ENCODE measurements at regions not wholly inside any gene's neighbourhood (a gene's known extent, or its start where the extent isn't known, plus 50 kb on each side); places are given as distances from the start of the nearest gene placed in this dataset.

DNA sequence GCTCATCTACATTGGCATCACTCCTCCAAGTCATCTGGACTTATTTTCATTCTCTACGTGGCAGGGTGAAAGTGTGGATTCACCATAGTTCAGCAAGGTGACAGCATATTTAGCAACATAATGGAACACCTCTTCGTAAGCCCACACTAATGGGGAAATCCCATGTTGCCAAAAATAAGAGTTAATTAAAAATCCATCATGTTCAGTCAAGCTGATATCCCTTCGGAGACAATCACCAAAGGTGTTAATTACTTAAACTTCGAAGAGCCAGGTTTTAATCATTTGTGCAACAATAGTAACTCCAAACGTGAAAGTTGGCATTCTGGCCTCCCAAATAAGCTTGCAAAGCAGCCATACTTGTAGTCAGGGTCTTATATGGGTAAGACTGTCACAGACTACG is 242.9 kb downstream of the NSG2 start:
- DNase-seq (ENCODE audit: low spot score) = no peak

- no peak for DNase-seq (ENCODE audit: low spot score)
Measured at GRCh38 chr5:174291162-174291561, 245.7 kb downstream of the NSG2 start.

- DNase-seq (ENCODE audit: low spot score) = no peak
Measured at GRCh38 chr5:174292348-174292747, 246.8 kb downstream of the NSG2 start.

DNA sequence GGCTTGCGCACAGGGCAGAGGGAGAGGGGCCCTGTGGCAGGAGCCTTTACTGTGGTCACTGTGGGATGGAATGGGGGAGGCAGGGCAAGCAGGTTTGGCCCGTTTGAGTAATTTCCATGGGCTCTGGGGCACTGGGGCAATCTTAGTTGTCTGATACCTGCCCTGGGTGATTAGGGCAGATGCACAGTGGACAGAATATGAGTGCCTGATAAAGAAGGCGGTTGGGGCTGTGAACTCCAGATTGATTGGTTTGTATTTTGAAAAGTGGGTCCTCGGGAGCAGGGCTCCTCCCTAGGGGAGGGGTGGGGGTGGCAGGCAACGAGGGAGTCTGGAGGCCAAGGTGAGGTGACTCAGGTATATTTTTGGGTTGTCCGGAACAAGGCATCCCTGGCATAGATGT is 247.5 kb downstream of the NSG2 start:
- no peak for DNase-seq (ENCODE audit: low spot score)

GRCh38 chr5:174293481-174293880 is 248.0 kb downstream of the NSG2 start:
- no peak for DNase-seq (ENCODE audit: low spot score)

- no peak for DNase-seq (ENCODE audit: low spot score)
Measured at GRCh38 chr5:174294891-174295620, 249.6 kb downstream of the NSG2 start.

- DNase-seq (ENCODE audit: low spot score) = no peak
Measured at GRCh38 chr5:174295702-174296436, 250.4 kb downstream of the NSG2 start.

DNA sequence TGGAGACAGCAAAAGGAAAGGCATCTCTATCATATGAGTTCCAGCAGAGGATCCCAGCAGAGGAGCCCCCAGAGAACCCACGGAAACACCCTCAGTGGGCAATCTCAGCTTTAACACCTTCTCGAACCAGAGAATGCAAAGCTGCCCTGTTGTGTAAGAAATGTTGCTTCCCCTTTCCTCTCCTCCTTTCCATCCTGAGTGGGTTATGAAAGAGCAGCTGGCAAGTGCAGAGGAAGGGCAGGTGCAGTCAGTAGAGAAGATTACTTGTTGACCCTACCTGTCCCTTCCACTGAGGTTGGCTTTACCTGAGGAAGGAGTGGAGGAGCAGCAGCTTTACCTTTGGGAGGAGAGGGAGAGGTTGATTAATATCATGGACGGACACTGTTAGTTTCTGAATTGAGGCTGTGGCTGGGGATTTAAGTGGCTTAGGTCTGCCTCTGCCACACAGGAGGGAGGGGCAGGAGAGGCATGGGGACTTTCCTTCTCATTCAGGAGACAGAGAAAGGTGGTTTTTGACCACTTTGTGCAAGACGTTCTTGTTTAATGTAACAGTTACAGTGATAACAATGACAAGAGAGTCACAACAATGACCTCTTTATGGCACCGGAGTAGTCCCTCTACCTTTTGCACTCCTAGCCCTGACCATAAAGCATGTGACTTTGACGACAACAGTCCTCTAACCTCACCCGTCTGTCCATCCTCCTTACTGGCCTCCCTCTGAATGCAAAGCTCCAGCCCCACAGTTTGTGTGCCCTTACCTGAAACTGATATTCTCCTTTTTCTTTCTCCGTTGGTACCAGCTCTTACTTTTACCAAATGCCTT is 254.8 kb downstream of the NSG2 start:
- no peak for DNase-seq (ENCODE audit: low spot score)

DNA sequence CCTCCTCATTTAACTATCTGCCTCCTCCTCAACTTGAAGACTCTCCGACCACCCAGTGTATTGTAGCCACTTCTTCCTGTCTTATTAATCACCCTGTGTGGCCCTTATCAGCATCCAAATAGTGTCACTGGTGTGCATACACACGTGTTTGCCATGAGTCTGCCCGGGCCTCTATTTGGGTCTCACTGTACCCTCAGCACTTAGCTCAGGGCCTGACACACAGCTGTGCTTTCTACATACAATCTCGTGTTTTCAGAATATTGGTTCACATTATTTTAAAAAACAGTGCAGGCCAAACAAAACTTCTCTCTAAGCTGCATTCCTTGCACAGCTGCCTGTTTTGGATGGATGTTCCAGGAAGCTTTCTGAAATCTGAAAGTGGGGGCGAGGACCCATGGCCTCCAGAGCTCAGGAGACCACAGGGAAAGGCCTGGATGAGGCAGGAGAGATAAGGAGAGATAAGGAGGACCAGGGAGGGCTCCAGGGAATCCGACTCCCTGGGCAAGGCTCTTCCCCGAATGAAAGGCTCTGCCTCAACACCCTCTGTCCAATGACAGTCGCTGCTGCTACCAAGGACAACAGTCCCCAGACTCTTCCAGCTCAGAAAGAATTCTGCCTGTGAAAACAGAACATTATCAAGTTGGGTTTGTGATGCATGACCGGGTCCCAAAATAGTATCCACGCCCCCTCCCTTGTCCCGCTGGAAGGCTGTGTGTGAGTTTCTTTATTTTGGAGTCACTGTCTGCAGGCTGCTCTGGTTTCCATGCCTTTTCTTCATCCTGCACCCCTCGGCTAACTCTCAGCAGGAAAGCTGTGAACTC is 255.6 kb downstream of the NSG2 start:
- no peak for DNase-seq (ENCODE audit: low spot score)

GRCh38 chr5:174301848-174302625 is 256.5 kb downstream of the NSG2 start:
- no peak for DNase-seq (ENCODE audit: low spot score)

GRCh38 chr5:174303035-174303434 is 257.5 kb downstream of the NSG2 start:
- no peak for DNase-seq (ENCODE audit: low spot score)

DNA sequence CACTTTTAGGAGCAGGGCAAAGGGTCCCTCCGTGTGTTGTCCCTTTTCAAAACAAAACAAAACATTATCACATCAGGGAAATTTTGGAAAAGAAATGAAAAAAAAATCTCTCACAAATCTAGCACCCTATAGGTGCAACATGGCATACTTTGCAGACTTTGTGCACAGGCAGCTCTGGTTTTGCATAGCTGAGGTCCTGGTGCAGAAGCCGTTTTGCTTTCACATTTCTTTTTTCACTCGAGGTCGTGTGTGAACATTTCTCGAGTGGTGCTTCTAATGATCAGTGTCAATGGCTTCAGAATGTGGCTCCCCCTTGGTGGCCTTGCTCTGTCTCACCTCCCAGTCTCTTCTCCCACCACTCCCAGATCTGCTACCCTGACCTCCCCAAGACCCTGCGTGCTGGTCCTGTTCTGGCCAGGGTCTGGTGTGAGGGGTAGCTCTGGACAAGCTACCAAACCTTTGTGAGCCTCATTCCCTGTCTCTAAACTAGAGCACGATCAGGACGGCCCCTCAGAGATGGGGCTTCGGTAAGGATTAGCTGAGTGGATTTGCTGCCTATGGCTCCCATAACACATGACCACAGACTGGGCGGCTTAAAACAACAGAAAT is 258.0 kb downstream of the NSG2 start:
- no peak for DNase-seq (ENCODE audit: low spot score)

DNA sequence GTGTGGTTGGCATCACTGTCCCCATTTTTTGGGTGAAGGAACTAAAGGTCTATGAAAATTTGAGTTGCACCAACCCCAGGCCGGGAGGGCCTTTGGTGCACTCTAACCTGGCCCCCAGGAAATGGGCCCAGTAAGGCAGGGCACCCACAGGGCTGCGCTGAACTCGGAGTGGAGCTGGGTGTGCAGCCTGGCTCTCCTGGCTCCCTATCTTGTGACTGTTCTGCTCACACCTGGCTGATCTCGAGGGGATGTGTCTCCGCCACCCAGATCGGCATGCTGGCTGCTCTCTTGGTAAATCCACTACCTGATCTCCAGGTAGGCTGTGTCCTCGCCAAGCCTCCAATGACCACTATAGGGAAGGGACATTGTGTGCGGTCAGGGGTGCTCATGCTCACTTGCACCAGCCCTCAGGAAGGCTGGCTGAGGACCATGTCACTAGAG is 259.8 kb downstream of the NSG2 start:
- DNase-seq (ENCODE audit: low spot score) = no peak

- DNase-seq (ENCODE audit: low spot score) = no peak
Measured at GRCh38 chr5:174306345-174307030, 261.0 kb downstream of the NSG2 start.

DNA sequence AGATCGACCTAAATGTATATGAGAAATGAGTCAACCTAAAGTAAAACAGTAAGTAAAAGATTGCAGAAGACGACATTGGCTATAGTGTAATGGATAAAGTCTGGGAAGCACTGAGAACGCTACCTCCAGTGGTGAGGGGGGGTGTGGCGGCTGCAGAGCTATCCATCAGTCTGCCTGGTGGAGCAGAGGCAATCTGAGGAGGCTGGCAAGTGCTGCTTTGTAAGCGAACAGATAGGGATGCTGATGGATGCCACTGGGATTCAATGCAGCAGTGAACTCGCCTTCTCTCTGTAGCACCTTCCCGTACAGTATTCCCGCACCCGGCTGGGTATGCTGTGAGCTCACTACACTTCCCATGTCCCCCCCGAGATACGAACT is 261.5 kb downstream of the NSG2 start:
- no peak for DNase-seq (ENCODE audit: low spot score)

GRCh38 chr5:174307656-174308271 is 262.3 kb downstream of the NSG2 start:
- no peak for DNase-seq (ENCODE audit: low spot score)

GRCh38 chr5:174309131-174309795 is 263.8 kb downstream of the NSG2 start:
- no peak for DNase-seq (ENCODE audit: low spot score)

DNA sequence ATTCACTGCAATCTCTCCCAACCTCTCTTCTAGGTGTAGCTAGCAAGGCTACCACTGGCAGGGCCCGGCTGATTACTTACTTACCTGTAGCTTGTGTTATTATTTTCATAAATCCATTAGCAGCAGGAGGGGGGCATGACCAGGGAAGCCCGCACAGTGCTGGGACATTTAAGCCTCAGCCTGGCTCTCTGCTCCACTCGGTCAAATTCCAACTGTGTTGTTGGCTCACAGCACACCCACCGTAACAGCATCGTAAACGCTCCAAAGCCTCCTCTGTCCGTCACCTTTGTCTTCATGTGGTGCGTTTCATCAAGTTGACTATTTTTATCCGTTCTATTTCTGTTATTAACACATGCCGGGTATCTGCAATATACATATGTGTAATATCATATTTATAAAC is 264.7 kb downstream of the NSG2 start:
- no peak for DNase-seq (ENCODE audit: low spot score)

- no peak for DNase-seq (ENCODE audit: low spot score)
Measured at GRCh38 chr5:174310706-174311105, 265.2 kb downstream of the NSG2 start.

Data from HuH-7.5 (cell line).